C4-2B (cell line): ENCODE measurements at regions not wholly inside any gene's neighbourhood (a gene's known extent, or its start where the extent isn't known, plus 50 kb on each side); places are given as distances from the start of the nearest gene placed in this dataset.

Source experiments
- CTCF ChIP-seq: fragments of 450-650 bp; conservative IDR thresholded peaks from 2 replicates; pipeline ENCODE4 v1.5.1; 2017; ENCODE audit warnings: mild to moderate bottlenecking
- ZFX ChIP-seq: fragments of 450-650 bp; IDR thresholded peaks from 2 replicates; pipeline ENCODE4 v1.6.1; 2017

GRCh38 chr9:108160706-108161355, 671.3 kb upstream of the KLF4 start:
- TF ChIP-seq CTCF, result no peak
- no peak for TF ChIP-seq ZFX
